GM10248 (cell line): ENCODE measurements at regions not wholly inside any gene's neighbourhood (a gene's known extent, or its start where the extent isn't known, plus 50 kb on each side); places are given as distances from the start of the nearest gene placed in this dataset.
"Not testable (repeated sequence)": the region's sequence is repeated elsewhere in the genome, so short reads cannot be mapped to it uniquely, and the experiment has no call there.

ENCODE experiments used
- CTCF ChIA-PET: fragments of 300-600 bp; sonication (Branson Sonifier 250); formaldehyde crosslinking; extraction: SDS; loops from one replicate; lab custom pipeline; 2021; ENCODE audit warnings: antibody characterized with exemption; lab: Yijun Ruan, JAX
- POLR2A ChIA-PET: fragments of 350-650 bp; sonication (Branson Sonifier 250); formaldehyde crosslinking; extraction: SDS; loops from one replicate; lab custom pipeline; 2020; ENCODE audit warnings: antibody characterized with exemption; lab: Yijun Ruan, JAX
- DNase-seq: peaks from one replicate; pipeline ENCODE4 v3.0.0; 2012; ENCODE audit errors: extremely low spot score
- CTCF ChIP-seq: IDR thresholded peaks from 2 replicates; pipeline ENCODE4 v1.5.1; 2012; ENCODE audit warnings: mild to moderate bottlenecking, low read depth; ENCODE audit errors: extremely low read depth, missing control alignments, control extremely low read depth

GRCh38 chr1:221040691-221041285, 161.5 kb downstream of the HLX start:
- no peak for TF ChIP-seq CTCF
- CTCF ChIA-PET: no interaction called here
- DNase-seq: no peak
- POLR2A ChIA-PET: no interaction called here

- DNase-seq: no peak
- ChIA-PET CTCF (no interaction called here), POLR2A (no interaction called here)
- no peak for TF ChIP-seq CTCF
Observed at GRCh38 chr1:221044538-221044937, 165.3 kb downstream of the HLX start.

- DNase-seq: no peak
- TF ChIP-seq CTCF: no peak
- ChIA-PET POLR2A (no interaction called here), CTCF (no interaction called here)
Observed at GRCh38 chr1:221045151-221045550, 165.9 kb downstream of the HLX start.

- ChIA-PET CTCF (interaction anchor here (1.3 kb wide), 1 partner anchor 23 kb away, joined by 3 read pairs; no protein-coding TSS in a partner anchor), POLR2A (no interaction called here)
- peak; percentile 59 for DNase-seq
- TF ChIP-seq CTCF: no peak
Observed at GRCh38 chr1:221045842-221046831, 166.9 kb downstream of the HLX start.

- CTCF ChIA-PET: interaction anchor here (1.5 kb wide), 1 partner anchor 20 kb away, joined by 3 read pairs; no protein-coding TSS in a partner anchor
- POLR2A ChIA-PET, DNase-seq: not testable (repeated sequence)
Observed at GRCh38 chr1:221051391-221051790, 172.1 kb downstream of the HLX start.

GRCh38 chr1:221053889-221054288, 174.6 kb downstream of the HLX start:
- ChIA-PET POLR2A (no interaction called here), CTCF (no interaction called here)
- no peak for TF ChIP-seq CTCF
- no peak for DNase-seq

GRCh38 chr1:221059506-221059905, 180.3 kb downstream of the HLX start:
- POLR2A ChIA-PET: no interaction called here
- CTCF ChIA-PET: no interaction called here
- TF ChIP-seq CTCF: no peak
- no peak for DNase-seq
